Activated T-cell treated with anti-CD3 and anti-CD28 coated beads for 24 hours (primary cell): ENCODE measurements at regions not wholly inside any gene's neighbourhood (a gene's known extent, or its start where the extent isn't known, plus 50 kb on each side); places are given as distances from the start of the nearest gene placed in this dataset.
"Not testable (repeated sequence)": the region's sequence is repeated elsewhere in the genome, so short reads cannot be mapped to it uniquely, and the experiment has no call there.

Source experiments
- DNase-seq: peaks from one replicate; pipeline ENCODE4 v3.0.0-alpha.2; 2020; ENCODE audit warnings: low read depth

DNA sequence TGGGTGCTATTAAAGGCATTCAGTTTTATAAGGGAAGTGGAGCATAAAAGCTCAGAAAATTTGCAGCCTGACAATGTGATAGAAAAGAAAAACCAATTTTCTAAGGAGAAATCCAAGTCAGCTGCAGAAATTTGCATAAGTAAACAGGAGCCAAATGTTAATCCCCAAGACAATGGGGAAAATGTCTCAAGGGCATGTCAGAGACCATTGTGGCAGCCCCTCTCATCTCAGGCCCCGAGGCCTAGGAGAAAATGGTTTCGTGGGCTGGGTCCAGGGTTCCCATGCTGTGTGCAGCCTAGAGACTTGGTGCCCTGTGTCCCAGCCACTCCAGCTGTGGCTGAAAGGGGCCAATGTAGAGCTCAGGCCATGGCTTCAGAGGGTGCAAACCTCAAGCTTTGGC is 150.8 kb upstream of the E2F7 start:
- DNase-seq = not testable (repeated sequence)

DNA sequence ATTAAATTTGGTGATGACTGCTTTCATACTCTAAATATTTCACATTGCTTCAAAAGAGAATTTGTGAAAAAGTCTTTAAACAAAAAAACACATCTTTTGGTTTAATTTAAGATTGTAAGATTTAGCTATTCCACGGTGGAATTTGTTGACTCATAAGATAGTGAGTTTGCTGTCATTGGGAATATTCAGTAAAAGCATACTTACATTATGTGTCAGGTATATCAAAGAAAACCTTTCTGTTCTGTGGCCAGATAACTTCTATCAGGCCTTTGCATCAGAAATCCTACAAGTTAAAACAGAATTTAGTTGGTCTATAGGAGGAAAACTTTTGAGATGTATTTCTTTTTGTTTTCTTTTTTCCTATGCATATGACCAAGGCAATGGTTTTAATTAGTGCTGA is 148.8 kb upstream of the E2F7 start:
- no peak for DNase-seq

DNA sequence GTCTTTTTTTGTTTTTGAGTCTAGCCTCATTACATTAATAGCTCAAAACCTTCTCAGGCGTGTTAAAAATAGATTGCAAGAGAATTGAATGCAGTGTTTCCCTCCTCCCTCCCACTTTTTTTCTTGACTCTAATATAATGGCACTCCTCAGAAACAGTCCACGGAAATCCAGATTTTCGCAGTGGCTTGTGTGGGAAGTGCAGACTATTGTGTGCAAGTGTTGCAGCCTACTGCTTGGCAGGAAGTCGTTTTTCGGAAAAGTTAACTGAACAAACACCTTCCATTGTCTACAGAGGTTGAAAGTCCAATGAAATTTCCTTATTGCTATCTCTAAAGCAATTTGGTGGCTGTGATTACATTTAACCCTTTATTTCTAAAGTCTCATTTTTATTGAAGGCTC is 147.9 kb upstream of the E2F7 start:
- DNase-seq = no peak

DNA sequence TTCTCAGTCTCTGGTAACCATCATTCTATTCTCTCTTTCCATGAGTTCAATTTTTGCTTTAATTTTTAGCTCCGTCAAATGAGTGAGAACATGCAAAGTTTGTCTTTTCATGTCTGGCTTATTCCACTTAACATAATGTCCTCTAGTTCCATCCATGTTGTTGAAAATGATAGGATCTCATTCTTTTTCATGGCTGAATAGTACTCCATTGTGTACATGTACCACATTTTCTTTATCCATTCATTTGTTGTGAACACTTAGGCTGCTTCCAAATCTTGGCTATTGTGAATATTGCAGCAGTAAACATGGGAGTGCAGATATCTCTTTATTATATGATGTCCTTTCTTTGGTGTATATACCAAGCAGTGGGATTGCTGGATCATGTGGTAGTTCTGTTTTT is 145.4 kb upstream of the E2F7 start:
- no peak for DNase-seq

DNA sequence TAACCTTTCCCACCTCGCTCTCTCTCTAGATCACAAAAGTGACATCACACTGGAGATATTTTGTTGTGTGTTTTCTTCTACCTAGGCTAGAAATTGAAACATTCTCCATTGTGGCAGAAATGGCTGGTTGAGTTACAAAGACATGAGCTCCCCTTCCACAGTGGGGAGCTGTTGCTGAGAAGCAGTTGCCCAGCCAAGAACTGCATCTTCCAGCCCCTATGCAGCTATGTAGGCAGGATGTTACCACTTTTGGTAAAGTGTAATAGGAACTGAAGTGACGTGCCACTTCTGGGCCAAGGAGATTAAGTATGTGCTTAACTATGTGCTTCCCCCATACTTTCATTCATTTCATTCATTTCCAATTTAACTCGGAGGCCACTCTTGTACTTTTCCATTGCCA is 138.7 kb upstream of the E2F7 start:
- no peak for DNase-seq

DNA sequence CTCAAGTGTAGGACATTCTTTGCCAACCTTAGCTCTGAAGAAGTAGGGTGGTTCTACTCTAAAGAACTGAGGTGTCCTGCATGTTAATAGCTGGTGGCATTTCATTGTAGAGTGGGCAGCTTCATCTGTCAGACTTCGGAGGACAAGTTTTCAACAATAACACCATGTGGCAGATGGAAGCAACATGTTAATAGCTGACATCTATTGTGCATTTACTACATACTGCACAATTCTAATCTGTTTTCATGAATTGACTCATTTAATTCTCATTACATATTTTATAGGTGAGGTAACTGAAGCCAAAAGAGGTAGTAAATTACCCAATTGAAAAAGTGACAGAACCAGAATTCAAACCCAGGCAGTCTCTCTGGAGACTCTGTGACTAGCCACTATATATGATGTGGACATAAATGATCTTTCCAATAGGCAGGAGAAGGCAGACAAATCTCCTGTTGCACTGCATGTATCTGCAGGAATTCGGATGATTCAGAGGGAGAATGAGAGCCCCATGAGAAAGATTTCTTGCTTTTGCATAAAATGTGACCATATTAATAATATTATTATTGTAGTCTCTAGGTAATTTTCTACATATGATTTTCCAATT is 137.2 kb upstream of the E2F7 start:
- DNase-seq = no peak

DNA sequence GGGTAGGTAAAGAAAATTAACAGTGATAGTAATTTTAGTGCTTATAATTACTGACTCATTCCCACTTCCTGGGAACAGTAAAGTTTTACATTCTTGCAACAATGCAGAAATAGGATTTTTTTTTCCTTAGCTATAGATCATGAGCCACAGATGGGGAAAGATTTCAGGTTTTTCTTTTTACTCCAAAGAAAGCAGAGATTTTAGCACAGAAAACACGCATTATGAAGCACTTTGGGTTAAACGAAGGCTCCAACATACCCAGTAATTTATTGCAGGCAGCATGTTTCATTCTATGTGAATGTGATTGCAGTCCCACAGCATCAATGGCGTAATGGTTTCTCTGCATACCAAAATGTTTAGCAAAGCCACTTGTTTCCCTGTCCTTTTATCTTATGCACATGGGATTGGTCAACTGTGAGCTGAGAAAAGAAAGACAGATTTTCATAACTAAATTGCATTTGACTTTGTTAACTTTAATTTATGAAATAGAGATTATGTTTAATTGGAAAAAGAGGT is 124.6 kb upstream of the E2F7 start:
- no peak for DNase-seq

DNA sequence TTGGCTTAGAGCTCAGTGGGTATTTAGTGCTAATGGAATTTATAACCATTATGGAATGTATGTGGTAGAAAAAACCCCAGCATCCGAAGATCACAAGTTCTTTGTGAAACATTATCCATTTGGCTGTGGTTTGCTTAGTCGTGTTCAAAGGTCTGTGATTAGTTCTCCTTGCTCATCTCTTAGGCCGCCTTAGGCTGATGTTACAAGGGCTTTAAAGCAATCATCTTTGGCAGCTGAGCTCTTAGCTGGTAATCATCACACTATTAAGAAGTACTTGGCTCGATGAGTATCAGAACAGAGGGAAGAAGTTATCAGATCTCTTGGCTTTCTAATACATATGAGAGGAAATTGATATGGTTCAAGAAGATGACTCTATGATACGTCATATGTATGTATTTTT is 124.1 kb upstream of the E2F7 start:
- no peak for DNase-seq

DNA sequence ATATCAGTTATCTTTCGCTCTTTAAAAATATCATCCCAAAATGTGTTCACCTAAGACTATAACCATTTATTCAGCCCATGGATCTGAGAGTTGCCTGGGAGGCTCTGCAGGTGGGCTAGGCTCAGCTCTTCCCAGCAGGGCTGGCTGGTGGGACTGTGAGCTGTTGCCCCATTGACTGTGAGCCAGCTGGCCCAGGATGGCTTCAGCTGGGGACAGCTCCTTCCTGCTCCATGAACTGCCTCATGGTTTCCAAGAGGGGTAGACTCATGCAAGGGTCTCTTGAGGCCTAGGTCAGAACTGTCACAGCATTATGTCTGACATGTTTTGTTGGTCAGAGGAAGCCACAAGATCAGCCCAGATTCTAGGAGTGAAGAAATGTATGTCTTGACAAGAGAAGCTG is 114.1 kb upstream of the E2F7 start:
- DNase-seq = no peak

DNA sequence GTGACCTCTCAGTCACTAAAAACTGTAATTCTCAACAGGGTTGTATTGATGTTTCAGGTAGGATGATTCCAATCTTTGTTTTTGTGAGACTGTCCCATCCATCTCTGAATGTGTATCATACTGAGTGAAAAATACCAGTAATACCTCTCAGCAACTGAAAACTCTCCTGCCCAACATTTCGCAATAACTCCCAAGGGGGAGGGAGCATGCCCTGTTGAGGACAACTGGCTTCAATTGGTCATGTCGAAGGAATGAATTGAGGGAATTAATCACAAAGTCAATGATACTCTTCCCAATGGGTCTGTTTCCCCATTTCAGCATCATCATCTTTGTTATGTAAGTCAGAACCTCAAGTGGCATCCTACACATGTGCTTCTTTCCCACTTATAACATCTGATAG is 102.4 kb upstream of the E2F7 start:
- no peak for DNase-seq

DNA sequence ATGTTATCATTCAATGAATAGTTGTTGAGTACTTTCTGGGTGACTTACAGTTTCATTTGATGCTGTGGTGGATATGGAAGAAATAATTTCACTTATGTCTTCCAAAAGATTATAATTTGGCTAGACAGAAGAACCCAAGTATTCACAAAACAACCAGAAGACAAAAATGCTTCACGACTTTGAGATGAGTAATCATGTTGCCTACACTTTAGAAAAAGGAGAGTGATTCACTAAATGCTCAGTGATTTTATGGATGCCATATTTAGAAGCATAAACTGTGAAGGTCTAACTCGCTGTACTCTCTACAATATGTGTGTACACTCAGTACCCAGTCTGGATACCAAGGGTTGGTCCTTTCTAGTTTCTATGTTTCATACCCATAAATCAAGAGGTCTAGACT is 101.3 kb upstream of the E2F7 start:
- DNase-seq = no peak

DNA sequence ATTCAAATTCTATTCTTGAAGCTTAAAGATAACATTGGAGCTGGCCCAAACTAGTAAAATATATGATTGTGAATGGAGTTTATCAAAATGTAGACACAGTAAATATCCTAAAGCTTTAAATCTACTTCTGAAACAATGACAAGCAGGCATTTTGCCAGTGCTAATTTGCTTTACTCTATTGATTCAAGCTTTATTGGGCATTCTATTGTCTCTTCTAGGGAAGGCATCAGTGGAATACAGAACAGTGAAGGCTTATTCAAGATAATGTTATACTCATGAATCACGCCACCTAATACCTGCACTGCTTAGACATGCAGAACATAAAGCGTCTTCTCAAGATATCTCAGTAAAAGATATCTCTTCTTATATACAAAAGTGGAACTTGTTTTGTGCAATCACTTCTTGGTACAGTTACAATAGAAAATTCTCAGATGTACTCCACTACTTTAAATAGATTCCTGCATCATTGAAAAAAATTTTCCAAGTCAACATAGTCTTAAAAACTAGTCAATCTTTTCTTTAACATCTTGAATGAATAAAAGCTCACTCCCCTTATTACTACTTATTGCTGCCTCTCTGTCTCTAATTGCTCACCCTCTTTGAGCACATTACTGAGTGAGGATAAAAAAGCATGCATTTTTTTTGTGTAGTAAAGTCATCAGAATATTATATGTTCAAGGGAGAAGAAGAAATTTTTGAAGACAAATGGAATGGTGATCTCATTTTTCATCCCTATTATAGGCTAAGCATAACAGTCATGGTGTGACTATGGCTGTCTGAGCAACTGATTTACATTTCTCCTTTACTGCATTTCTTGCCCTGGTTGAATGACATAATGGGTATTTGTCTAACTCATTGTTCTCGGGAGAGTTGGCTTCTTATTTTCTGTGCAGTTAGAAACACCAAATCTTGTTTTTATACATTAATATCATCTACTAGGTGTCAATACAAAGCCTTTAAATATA is 98.0 kb upstream of the E2F7 start:
- no peak for DNase-seq

DNA sequence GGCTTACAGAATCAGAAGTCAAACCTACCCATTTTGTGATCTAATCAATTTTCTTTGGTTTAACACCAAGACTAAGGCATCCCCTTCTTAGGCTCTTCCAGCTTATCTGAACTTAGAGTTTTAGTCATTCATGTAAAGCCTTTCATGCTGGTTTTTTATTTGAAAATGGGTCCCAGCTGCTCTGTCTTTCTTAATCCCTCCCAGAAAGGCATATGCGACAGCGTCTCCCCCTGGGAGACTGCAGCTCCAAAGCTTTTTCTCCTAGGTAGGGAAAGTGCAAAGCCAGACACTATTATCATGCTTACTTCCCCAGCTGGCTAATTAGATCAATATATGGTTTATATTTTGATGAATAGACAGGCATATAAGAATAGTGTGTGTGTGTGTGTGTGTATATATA is 96.6 kb upstream of the E2F7 start:
- no peak for DNase-seq

DNA sequence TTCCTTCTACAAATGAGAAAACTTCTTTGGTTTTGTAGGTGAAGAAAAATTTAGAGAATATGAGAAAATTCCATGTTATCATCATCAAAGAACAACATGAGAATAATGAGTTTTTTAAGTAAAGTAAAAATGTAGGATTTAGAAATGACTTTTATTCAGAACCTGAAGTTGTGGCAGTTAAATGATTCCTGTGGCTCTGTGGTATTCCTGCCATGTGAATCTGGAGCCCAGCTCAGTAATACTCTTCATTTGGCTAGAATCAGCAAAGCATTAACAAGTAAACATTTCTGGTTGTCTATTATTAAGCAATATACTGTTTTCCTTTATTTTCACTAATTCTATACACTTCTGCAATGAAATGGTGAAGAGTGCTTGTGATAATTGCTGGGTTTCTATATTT is 95.6 kb upstream of the E2F7 start:
- DNase-seq = no peak

DNA sequence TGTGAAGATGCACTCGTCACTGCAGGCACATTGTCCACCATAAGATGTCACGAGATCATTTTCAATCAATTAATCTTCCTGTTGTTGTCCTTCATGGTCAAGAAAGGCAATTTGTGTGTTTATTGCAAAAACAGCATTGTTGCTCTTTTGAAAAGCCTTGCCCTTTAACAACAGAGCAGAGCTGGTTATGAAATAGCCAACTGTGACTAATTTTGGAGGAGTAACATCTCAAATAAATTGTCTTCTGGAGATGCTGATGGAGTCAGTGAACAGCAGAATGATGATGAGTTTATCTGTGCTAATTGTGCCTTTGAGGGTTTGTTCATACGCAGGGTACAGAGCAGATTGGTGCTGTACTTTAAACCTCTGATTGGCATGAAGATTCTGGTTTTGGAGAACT is 88.3 kb upstream of the E2F7 start:
- DNase-seq = no peak

DNA sequence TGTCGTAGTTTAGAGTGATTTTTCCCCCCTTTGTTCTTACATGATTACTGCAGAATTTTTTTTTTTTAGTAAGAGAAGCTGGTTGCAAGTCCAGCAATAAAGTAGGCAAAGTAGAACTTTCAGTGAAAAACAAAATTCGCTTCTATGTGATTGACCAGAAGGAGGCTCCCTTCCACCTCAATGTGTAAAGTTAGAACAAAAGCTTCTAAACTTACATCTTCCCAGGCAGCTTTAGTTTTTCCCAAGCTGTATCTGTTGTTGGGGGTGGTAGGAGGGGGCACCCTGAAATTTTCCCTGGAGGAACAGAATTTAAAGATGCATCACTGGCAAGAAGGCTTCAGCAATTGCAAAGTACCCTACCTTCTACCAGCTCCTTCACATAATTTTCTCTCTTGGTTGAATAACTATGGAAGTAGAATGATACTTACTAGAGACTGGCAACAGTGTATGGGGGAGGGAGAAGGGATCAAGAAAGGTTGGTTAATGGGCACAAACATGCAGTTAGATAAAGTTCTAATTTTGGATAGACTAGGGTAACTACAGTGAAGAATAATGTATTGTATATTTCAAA is 87.3 kb upstream of the E2F7 start:
- DNase-seq = no peak

DNA sequence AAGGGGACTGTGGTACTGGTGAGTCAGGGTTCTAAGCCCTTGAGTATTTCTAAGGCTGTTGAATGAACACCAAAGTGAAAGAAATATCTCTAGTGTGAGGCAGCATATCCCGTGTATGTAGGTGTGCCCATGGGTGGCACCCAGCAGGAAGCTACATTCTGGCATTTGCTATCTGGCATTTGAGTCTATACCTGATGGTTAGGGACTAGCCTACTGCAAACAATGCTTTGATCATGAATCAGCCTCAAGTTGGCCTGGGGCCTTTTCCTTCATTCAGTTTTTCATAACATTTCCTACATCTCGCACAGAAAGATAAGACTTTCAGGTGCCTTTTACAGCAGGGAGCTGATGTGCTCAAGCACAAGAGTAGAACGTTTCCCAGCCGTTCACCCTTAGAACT is 85.7 kb upstream of the E2F7 start:
- DNase-seq = no peak

DNA sequence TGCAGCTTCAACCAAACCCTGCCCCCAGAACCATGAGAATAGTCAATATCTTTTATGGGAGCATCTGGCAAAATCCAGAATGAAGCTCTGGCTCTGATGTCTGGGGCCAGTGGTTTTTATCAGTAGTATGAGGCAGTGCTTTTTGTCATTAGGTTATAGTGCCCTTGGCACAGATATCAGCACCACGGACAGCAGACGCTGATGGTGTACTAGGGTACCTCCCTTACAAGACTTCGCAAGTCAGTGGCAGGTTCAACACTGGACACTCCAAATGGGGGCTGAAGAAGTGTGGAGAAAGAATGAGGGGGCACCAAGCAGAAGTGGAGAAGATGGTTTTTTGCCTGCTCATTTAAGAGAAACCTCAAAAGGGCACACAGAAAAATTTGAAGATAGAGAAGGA is 68.2 kb upstream of the E2F7 start:
- DNase-seq = no peak

DNA sequence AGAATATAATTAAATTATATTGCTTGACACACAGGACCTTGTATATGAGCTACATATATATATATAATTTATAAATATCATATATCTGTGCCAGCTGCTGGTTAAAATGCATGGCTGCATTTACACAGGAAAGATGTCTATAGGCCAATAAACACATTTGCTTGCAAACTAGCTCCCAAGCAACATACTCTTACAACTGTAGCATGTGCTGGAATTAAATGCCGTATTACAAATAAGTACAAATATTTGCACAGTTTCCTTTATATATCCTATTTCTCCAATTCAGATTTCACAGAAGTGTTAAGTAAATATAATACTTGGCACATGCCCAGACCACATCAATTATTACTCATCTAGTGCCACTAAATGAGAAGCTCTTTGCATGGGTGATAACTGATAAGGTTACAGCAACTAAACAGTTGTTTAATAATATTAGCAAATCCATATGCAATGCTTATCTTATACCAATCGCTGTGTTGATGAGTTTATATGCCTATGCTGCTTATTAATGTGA is 66.7 kb upstream of the E2F7 start:
- no peak for DNase-seq

DNA sequence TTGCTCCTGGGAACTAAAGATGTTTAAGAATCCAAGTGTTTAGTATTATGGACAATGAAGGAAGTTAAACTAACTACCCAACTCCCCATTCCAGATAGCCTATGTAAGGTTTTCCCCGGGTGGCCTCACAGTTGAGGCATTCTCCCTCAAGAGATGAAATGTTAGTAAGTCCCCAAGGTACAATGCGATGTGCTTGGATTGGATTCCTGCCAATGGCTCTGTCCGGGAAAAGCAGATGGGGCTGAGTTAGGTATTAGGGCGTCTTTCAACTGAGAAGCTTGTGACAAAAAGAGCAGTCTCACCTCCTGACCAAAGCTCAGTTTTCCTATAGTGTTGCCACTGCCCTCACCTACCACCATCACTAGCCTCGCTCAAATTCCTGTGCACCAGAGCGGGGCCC is 64.8 kb upstream of the E2F7 start:
- DNase-seq = no peak

DNA sequence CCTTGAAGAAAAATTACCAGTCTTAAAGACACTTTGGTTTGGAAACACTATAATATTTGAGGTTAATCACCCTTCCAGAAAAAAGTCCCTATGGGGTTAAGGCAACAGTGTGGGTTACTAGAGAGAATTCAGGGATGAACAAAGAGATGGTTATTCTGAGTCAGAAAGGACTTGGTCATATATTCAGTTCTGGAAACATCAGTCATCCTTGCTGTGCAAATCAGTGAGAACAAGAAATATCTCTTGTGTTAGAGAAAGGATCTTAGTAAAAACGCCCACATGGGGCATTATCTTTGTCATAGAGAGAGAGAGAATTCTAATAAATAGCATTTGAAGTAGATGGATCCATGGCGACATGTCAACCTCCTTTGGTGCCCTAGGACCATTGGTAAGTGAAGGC is 59.4 kb upstream of the E2F7 start:
- DNase-seq = no peak

DNA sequence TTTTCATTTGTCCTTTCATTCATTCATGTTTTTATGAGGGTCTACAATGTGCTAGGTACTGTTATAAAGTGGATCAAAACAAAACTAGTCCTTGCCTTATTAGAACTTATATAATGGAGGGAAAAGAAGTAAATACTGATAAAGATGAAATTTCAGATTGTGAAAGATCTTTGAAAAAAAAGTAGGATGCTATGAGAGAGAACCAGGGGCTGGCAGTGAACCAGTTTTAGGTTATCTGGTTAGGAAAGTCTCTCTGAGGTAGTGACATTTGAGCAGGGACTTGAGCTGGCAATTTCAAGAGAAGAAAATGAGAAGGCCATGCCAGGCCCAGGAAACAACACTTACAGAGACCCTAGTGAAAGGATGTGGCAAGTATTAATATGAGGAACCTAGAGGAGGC is 57.3 kb upstream of the E2F7 start:
- no peak for DNase-seq

DNA sequence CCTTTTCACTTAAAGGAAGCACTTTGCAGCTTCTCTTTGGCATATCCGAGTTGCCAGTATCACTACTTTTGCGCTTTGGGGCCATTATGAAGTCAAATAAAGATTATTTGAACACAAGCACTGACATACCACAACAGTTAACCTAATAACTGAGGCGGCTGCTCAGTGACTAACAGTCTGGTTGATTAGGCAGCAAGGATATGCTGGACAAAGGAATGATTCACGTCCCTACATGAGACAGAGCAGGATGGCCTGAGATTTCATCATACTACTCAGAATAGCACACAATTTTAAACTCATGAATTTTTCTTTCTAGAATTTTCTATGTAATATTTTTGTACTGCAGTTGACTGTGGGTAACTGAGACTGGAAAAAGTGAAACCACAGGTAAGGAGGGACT is 56.9 kb upstream of the E2F7 start:
- DNase-seq = no peak
